ENCODE measurements at regions not wholly inside any gene's neighbourhood (a gene's known extent, or its start where the extent isn't known, plus 50 kb on each side); places are given as distances from the start of the nearest gene placed in this dataset.
A peak's percentile ranks its signal among the peaks of the same experiment; 100 is the strongest.

GRCh38 chr5:57037355-57037754, 85.4 kb upstream of the MIER3 start:
- no TSS peak for BruUV-seq (replicated peaks)
- H3K4me3 ChIP-seq (ENCODE audit: low read depth, low read length, poor library complexity, severe bottlenecking): no peak overlapping the region
- POLR2A ChIA-PET: interaction anchor here (1.0 kb wide), 1 partner anchor 32 kb away, joined by 4 read pairs; no protein-coding TSS in a partner anchor
- no peaks in the 10 kb centered on the region for H3K9me2 ChIP-seq (ENCODE audit: insufficient read depth, low read length)
- no peaks in the 10 kb centered on the region for H3K79me2 ChIP-seq (ENCODE audit: insufficient read depth, low read depth, low read length)
- no peaks in the 10 kb centered on the region for H3K36me3 ChIP-seq (ENCODE audit: insufficient read depth, low read length)
- peak; percentile 10 for DNase-seq (ENCODE audit: low spot score)
- TF ChIP-seq CTCF (conservative IDR thresholded peaks at IDR 0.05; ENCODE audit: low read length): peak; percentile 33; the same call in 1 of the 2 replicates
- TF ChIP-seq EZH2phosphoT487 (IDR thresholded peaks at IDR 0.05; ENCODE audit: borderline replicate concordance, low read depth, low read length): no peak
- no peaks in the 10 kb centered on the region for H3K9me3 ChIP-seq (ENCODE audit: low read length)
- no peak overlapping the region for H3K27ac ChIP-seq (ENCODE audit: low read depth, low read length, poor library complexity, severe bottlenecking)
- CTCF ChIA-PET (ENCODE audit: unreplicated experiment): no interaction called here
- peak overlapping the region; percentile 2; the same call in 1 of the 2 replicates for H2AFZ ChIP-seq (ENCODE audit: low read length)
- intact Hi-C loops (cut with micrococcal nuclease; ENCODE audit: unreplicated experiment): no loop called here
- no peak overlapping the region for H3K4me2 ChIP-seq (ENCODE audit: low read length)
- H3K4me1 ChIP-seq (ENCODE audit: insufficient read depth, low read length, poor library complexity, severe bottlenecking): peaks cover under 1% of the 10 kb centered on the region
- no peaks in the 10 kb centered on the region for H4K20me1 ChIP-seq (ENCODE audit: insufficient read depth, low read length)

DNA sequence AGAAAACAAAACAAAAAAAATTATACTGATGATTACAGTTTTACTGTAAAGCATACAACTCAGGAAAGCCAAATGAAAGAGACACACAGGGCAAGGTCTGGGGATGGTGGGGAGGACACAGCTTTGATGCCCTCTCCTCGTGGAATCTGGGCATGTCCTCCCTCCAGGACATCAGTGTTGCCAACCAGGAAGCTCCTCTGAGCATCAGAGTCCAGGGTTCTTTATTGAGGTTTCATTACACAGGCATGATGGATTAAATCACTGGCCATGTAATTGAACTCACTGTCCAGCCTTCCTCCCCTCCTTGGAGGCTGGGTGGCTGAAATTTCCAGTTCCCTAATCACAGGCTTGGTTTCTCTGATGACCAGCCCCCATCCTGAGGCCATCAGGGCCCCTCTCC, 89.6 kb upstream of the MIER3 start:
- no peak for DNase-seq (ENCODE audit: low spot score)
- CTCF ChIA-PET (ENCODE audit: unreplicated experiment): no interaction called here

More for the DNA sequence above, 89.6 kb upstream of the MIER3 start:
- Histone ChIP-seq H3K9me2 (ENCODE audit: insufficient read depth, low read length) (no peaks in the 10 kb centered on the region), H3K4me3 (ENCODE audit: low read depth, low read length, poor library complexity, severe bottlenecking) (no peak overlapping the region), H3K36me3 (ENCODE audit: insufficient read depth, low read length) (no peaks in the 10 kb centered on the region), H3K4me1 (ENCODE audit: insufficient read depth, low read length, poor library complexity, severe bottlenecking) (no peaks in the 10 kb centered on the region), H4K20me1 (ENCODE audit: insufficient read depth, low read length) (no peaks in the 10 kb centered on the region), H3K79me2 (ENCODE audit: insufficient read depth, low read depth, low read length) (no peaks in the 10 kb centered on the region), H2AFZ (ENCODE audit: low read length) (no peak overlapping the region), H3K27ac (ENCODE audit: low read depth, low read length, poor library complexity, severe bottlenecking) (no peak overlapping the region), H3K9me3 (ENCODE audit: low read length) (no peaks in the 10 kb centered on the region), H3K4me2 (ENCODE audit: low read length) (no peak overlapping the region)
- no peak for TF ChIP-seq EZH2phosphoT487 (IDR thresholded peaks at IDR 0.05; ENCODE audit: borderline replicate concordance, low read depth, low read length)
- no peak for TF ChIP-seq CTCF (conservative IDR thresholded peaks at IDR 0.05; ENCODE audit: low read length)
- BruUV-seq (replicated peaks): no TSS peak
- intact Hi-C loops (cut with micrococcal nuclease; ENCODE audit: unreplicated experiment): no loop called here
- POLR2A ChIA-PET: interaction anchor here (0.6 kb wide), 1 partner anchor 131 kb away, joined by 4 read pairs; no protein-coding TSS in a partner anchor

Measured in OCI-LY7 (cell line).